Esophagus squamous epithelium (tissue), 4 donors: ENCODE measurements at regions not wholly inside any gene's neighbourhood (a gene's known extent, or its start where the extent isn't known, plus 50 kb on each side); places are given as distances from the start of the nearest gene placed in this dataset.

Experiments
- CTCF ChIP-seq, 6 experiments: fragments of 450-650 bp in 4 of 6; fragments of 200-600 bp in 2 of 6; sonication (generic) in 2 of 6; IDR thresholded peaks; one replicate each; pipeline ENCODE4 v1.5.1; 2016 to 2019; ENCODE audit warnings: antibody characterized with exemption in 6 of 6, mild to moderate bottlenecking in 4 of 6, moderate library complexity in 4 of 6
- POLR2A ChIP-seq, 4 donors: fragments of 450-650 bp; IDR thresholded peaks; one replicate each; pipeline ENCODE4 v1.6.1; 2017; ENCODE audit warnings: antibody characterized with exemption in 4 of 4, mild to moderate bottlenecking in 4 of 4, moderate library complexity in 3 of 4

DNA sequence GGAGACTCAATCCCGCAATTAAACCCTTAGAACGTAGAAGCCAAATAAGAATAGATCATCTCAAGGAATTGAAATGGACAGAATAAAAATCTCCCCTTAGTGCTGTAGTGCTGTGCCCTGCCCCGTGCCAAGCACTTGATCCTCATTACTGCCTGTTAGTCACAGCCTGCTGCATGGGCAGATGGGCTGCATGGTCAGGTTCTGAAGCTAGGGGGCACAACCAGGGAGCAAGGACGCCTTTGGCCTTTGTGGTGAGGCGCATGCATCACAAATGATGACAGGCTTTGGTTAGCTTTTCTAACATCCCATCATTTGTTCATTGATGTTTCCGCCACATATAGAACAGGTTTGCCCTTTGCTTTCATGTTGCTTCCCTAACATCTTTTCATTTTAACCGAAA, 336.3 kb upstream of the ADAMTS9 start:
- no peak for TF ChIP-seq CTCF (IDR thresholded peaks at IDR 0.05)
- no peak for TF ChIP-seq POLR2A (IDR thresholded peaks at IDR 0.05)
